DMS114 treated with DMSO at 0.1 percent for 48 hours (cell line): ENCODE measurements at regions not wholly inside any gene's neighbourhood (a gene's known extent, or its start where the extent isn't known, plus 50 kb on each side); places are given as distances from the start of the nearest gene placed in this dataset.
"Not testable (repeated sequence)": the region's sequence is repeated elsewhere in the genome, so short reads cannot be mapped to it uniquely, and the experiment has no call there.

Experiments used
- DNase-seq: peaks from one replicate; lab custom pipeline; 2025; ENCODE audit not compliant: unreplicated experiment; lab: John Stamatoyannopoulos, UW

- no peak for DNase-seq
Observed at GRCh38 chr7:67661-68395, 124.5 kb upstream of the FAM20C start.

- DNase-seq, result no peak
Observed at GRCh38 chr7:68629-69028, 123.7 kb upstream of the FAM20C start.

GRCh38 chr7:69052-69451 lies 123.3 kb upstream of the FAM20C start:
- DNase-seq, result not testable (repeated sequence)

GRCh38 chr7:69499-70123 lies 122.8 kb upstream of the FAM20C start:
- not testable (repeated sequence) for DNase-seq

GRCh38 chr7:70207-70606 lies 122.2 kb upstream of the FAM20C start:
- not testable (repeated sequence) for DNase-seq

- DNase-seq, result not testable (repeated sequence)
Observed at GRCh38 chr7:70989-71388, 121.4 kb upstream of the FAM20C start.

- DNase-seq, result not testable (repeated sequence)
Observed at GRCh38 chr7:72266-73057, 119.9 kb upstream of the FAM20C start.

GRCh38 chr7:73058-73331 lies 119.4 kb upstream of the FAM20C start:
- not testable (repeated sequence) for DNase-seq

GRCh38 chr7:74008-74540 lies 118.3 kb upstream of the FAM20C start:
- DNase-seq, result not testable (repeated sequence)

GRCh38 chr7:75511-75910 lies 116.9 kb upstream of the FAM20C start:
- DNase-seq, result not testable (repeated sequence)

- DNase-seq, result not testable (repeated sequence)
Observed at GRCh38 chr7:76202-76601, 116.2 kb upstream of the FAM20C start.

GRCh38 chr7:76829-77395 lies 115.5 kb upstream of the FAM20C start:
- DNase-seq, result not testable (repeated sequence)

GRCh38 chr7:78862-79261 lies 113.5 kb upstream of the FAM20C start:
- not testable (repeated sequence) for DNase-seq

GRCh38 chr7:79400-80055 lies 112.8 kb upstream of the FAM20C start:
- DNase-seq, result not testable (repeated sequence)

- no peak for DNase-seq
Observed at GRCh38 chr7:80259-81067, 111.9 kb upstream of the FAM20C start.

- no peak for DNase-seq
Observed at GRCh38 chr7:81068-81925, 111.1 kb upstream of the FAM20C start.

- DNase-seq, result no peak
Observed at GRCh38 chr7:81926-82756, 110.2 kb upstream of the FAM20C start.

- no peak for DNase-seq
Observed at GRCh38 chr7:82757-83155, 109.6 kb upstream of the FAM20C start.
